ENCODE measurements at regions not wholly inside any gene's neighbourhood (a gene's known extent, or its start where the extent isn't known, plus 50 kb on each side); places are given as distances from the start of the nearest gene placed in this dataset.

DNA sequence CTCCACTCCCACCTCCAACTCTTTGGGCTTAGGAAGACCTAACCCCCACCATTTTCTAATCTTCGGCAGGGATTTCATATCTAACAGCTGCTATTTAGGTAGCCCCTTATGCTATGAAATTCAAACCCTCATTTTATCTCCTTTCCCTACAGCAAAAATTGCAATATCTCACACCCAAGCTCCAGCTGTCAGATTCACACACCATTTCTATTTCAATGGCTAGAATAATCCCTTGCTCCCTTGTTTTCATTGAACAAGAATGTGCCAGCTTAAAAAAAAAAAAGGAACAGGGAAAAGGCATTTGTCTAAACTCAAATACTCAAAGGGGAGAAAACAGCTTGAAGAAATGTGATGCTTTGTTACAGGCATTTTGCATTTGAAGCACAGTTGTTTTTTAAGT is 850.6 kb upstream of the ACVR2A start:
- Histone ChIP-seq H3K9me3 (ENCODE audit: control extremely low read depth in 1 of 5, control insufficient read depth in 4 of 5, insufficient read depth in 2 of 5, low read depth in 1 of 5, low read length in 4 of 5) (no peaks in the 10 kb centered on the region), H3K4me1 (ENCODE audit: control extremely low read depth in 1 of 4, control insufficient read depth in 4 of 4, insufficient read depth in 4 of 4, low read length in 3 of 4) (no peaks in the 10 kb centered on the region), H3K4me3 (ENCODE audit: control insufficient read depth in 1 of 7, extremely low read depth in 1 of 7, insufficient read depth in 4 of 7, low read depth in 2 of 7, low read length in 6 of 7) (no peak overlapping the region), H3K27me3 (replicated peaks in 2 of 5; ENCODE audit: control insufficient read depth in 4 of 5, insufficient read depth in 5 of 5, low read length in 4 of 5) (no peaks in the 10 kb centered on the region), H3K36me3 (ENCODE audit: control insufficient read depth in 4 of 4, insufficient read depth in 4 of 4, low read length in 3 of 4) (no peaks in the 10 kb centered on the region), H3K27ac (ENCODE audit: insufficient read depth in 1 of 2, low read depth in 1 of 2, low read length in 2 of 2, poor library complexity in 1 of 2, severe bottlenecking in 2 of 2) (no peak overlapping the region)
- no peak for DNase-seq
- 100% methylated on average over 1 of the region's 1 CpG for WGBS (ENCODE audit: insufficient coverage)
- CTCF ChIA-PET: no interaction called here
- POLR2A ChIA-PET: no interaction called here

DNA sequence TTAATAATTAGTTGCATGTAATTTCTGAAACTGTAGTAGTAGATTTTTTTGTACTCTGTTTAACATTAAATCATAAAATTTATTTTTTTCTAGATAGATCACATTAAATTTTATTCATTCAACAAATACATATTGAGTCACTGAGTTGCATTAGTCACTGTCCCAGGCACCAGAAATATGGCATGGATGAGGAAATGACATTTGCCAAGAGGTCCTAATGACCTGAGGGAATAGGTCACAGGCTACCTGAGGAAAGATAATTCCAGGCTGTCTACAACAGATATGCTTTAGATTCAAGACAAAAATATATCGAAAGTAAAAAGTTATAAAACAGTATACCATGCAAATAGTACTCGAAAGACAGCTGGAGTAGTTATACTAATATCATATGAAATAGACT is 852.4 kb upstream of the ACVR2A start:
- ChIA-PET POLR2A (no interaction called here), CTCF (no interaction called here)
- H3K4me1 ChIP-seq (ENCODE audit: control extremely low read depth in 1 of 4, control insufficient read depth in 4 of 4, insufficient read depth in 4 of 4, low read length in 3 of 4): peaks cover 0 to 2% (median 0%) of the 10 kb centered on the region in 4 experiments
- no peaks in the 10 kb centered on the region for H3K27me3 ChIP-seq (replicated peaks in 2 of 5; ENCODE audit: control insufficient read depth in 4 of 5, insufficient read depth in 5 of 5, low read length in 4 of 5)
- DNase-seq: no peak
- H3K9me3 ChIP-seq (ENCODE audit: control extremely low read depth in 1 of 5, control insufficient read depth in 4 of 5, insufficient read depth in 2 of 5, low read depth in 1 of 5, low read length in 4 of 5): no peaks in the 10 kb centered on the region
- no peak overlapping the region for H3K4me3 ChIP-seq (ENCODE audit: control insufficient read depth in 1 of 7, extremely low read depth in 1 of 7, insufficient read depth in 4 of 7, low read depth in 2 of 7, low read length in 6 of 7)
- H3K27ac ChIP-seq (ENCODE audit: insufficient read depth in 1 of 2, low read depth in 1 of 2, low read length in 2 of 2, poor library complexity in 1 of 2, severe bottlenecking in 2 of 2): no peak overlapping the region
- no peaks in the 10 kb centered on the region for H3K36me3 ChIP-seq (ENCODE audit: control insufficient read depth in 4 of 4, insufficient read depth in 4 of 4, low read length in 3 of 4)
- no CpG with 5 or more reads among the region's 2 CpGs for WGBS (ENCODE audit: insufficient coverage)

DNA sequence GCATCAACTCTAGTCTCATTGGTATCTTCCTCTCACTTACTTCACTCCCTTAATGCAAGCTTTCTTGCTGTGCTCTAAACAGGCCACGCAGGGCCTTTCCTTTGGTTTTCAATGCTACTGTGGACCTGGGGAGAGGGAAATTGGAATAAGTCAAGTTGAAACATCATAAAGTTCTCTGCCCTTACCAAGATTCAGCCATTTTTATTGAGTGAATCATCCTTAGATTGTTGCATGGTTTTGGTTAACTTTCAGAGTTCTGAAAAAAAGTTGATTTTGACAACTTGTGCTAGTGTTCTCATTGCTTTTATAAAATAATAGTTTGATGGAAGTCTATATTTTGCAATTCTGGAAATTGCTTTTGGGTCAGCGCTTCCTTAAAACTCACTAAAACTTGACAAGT is 852.8 kb upstream of the ACVR2A start:
- ChIA-PET POLR2A (no interaction called here), CTCF (no interaction called here)
- WGBS (ENCODE audit: insufficient coverage): no CpG with 5 or more reads among the region's 2 CpGs

DNA sequence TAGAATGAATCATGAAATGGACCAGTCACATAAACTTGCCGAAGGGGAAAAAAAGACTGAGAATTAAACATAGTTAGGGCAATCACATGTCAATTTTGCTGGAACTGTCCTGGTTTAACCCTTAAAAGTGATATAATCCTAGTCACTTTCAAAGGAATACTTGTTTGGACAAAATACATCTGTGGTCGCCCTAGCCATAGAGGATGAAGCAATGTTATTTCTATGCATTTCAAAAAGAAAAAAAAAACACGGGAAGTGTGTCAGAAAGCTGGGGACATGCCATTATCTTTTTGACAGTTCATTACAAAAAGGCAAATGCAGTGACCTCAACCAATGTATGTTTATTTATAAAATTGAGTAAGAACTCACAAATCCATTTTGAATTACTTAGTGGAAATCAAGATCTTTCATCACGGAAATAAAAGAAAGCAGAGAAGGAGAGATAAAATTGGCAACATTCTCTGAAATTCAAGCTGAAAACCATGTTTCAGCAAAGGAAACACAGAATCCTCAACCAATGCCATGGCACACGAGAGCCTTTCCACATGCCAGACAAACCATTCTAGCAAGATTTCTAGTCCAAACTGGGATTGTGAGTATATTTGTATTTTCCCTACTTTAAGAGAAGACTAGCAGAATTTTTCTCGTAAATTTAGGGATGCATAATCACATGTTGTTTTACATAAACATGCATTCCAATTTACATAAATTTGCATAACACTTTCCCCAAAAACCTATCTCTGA is 854.3 kb upstream of the ACVR2A start:
- no peaks in the 10 kb centered on the region for H3K36me3 ChIP-seq (ENCODE audit: control insufficient read depth in 4 of 4, insufficient read depth in 4 of 4, low read length in 3 of 4)
- CTCF ChIA-PET: no interaction called here
- no peak overlapping the region for H3K4me3 ChIP-seq (ENCODE audit: control insufficient read depth in 1 of 7, extremely low read depth in 1 of 7, insufficient read depth in 4 of 7, low read depth in 2 of 7, low read length in 6 of 7)
- DNase-seq: no peak
- peaks cover 0 to 2% (median 0%) of the 10 kb centered on the region in 4 experiments for H3K4me1 ChIP-seq (ENCODE audit: control extremely low read depth in 1 of 4, control insufficient read depth in 4 of 4, insufficient read depth in 4 of 4, low read length in 3 of 4)
- POLR2A ChIA-PET: no interaction called here
- no peaks in the 10 kb centered on the region for H3K9me3 ChIP-seq (ENCODE audit: control extremely low read depth in 1 of 5, control insufficient read depth in 4 of 5, insufficient read depth in 2 of 5, low read depth in 1 of 5, low read length in 4 of 5)
- WGBS (ENCODE audit: insufficient coverage): 90% methylated on average over 3 of the region's 6 CpGs
- no peak overlapping the region for H3K27ac ChIP-seq (ENCODE audit: insufficient read depth in 1 of 2, low read depth in 1 of 2, low read length in 2 of 2, poor library complexity in 1 of 2, severe bottlenecking in 2 of 2)
- H3K27me3 ChIP-seq (replicated peaks in 2 of 5; ENCODE audit: control insufficient read depth in 4 of 5, insufficient read depth in 5 of 5, low read length in 4 of 5): no peaks in the 10 kb centered on the region

More for the DNA sequence above, 852.8 kb upstream of the ACVR2A start:
- Histone ChIP-seq H3K27me3 (replicated peaks in 2 of 5; ENCODE audit: control insufficient read depth in 4 of 5, insufficient read depth in 5 of 5, low read length in 4 of 5) (no peaks in the 10 kb centered on the region), H3K4me1 (ENCODE audit: control extremely low read depth in 1 of 4, control insufficient read depth in 4 of 4, insufficient read depth in 4 of 4, low read length in 3 of 4) (peaks cover 0 to 2% (median 0%) of the 10 kb centered on the region in 4 experiments), H3K36me3 (ENCODE audit: control insufficient read depth in 4 of 4, insufficient read depth in 4 of 4, low read length in 3 of 4) (no peaks in the 10 kb centered on the region), H3K9me3 (ENCODE audit: control extremely low read depth in 1 of 5, control insufficient read depth in 4 of 5, insufficient read depth in 2 of 5, low read depth in 1 of 5, low read length in 4 of 5) (no peaks in the 10 kb centered on the region), H3K4me3 (ENCODE audit: control insufficient read depth in 1 of 7, extremely low read depth in 1 of 7, insufficient read depth in 4 of 7, low read depth in 2 of 7, low read length in 6 of 7) (no peak overlapping the region), H3K27ac (ENCODE audit: insufficient read depth in 1 of 2, low read depth in 1 of 2, low read length in 2 of 2, poor library complexity in 1 of 2, severe bottlenecking in 2 of 2) (no peak overlapping the region)
- no peak for DNase-seq

- WGBS (ENCODE audit: insufficient coverage): no CpG with 5 or more reads among the region's 1 CpG
Observed at GRCh38 chr2:146989741-146990140, 855.1 kb upstream of the ACVR2A start.

GRCh38 chr2:146987996-146988395 is 856.8 kb upstream of the ACVR2A start:
- H3K4me1 ChIP-seq (ENCODE audit: control extremely low read depth in 1 of 4, control insufficient read depth in 4 of 4, insufficient read depth in 4 of 4, low read length in 3 of 4): peaks cover 0 to 2% (median 0%) of the 10 kb centered on the region in 4 experiments
- H3K9me3 ChIP-seq (ENCODE audit: control extremely low read depth in 1 of 5, control insufficient read depth in 4 of 5, insufficient read depth in 2 of 5, low read depth in 1 of 5, low read length in 4 of 5): no peaks in the 10 kb centered on the region
- H3K27ac ChIP-seq (ENCODE audit: insufficient read depth in 1 of 2, low read depth in 1 of 2, low read length in 2 of 2, poor library complexity in 1 of 2, severe bottlenecking in 2 of 2): no peak overlapping the region
- no peaks in the 10 kb centered on the region for H3K27me3 ChIP-seq (replicated peaks in 2 of 5; ENCODE audit: control insufficient read depth in 4 of 5, insufficient read depth in 5 of 5, low read length in 4 of 5)
- POLR2A ChIA-PET: no interaction called here
- peak in 1 of 3 donors; percentile 1 for DNase-seq
- WGBS (ENCODE audit: insufficient coverage): 57% methylated on average over 2 of the region's 2 CpGs
- no peaks in the 10 kb centered on the region for H3K36me3 ChIP-seq (ENCODE audit: control insufficient read depth in 4 of 4, insufficient read depth in 4 of 4, low read length in 3 of 4)
- no peak overlapping the region for H3K4me3 ChIP-seq (ENCODE audit: control insufficient read depth in 1 of 7, extremely low read depth in 1 of 7, insufficient read depth in 4 of 7, low read depth in 2 of 7, low read length in 6 of 7)
- CTCF ChIA-PET: no interaction called here

More at GRCh38 chr2:146989741-146990140, 855.1 kb upstream of the ACVR2A start:
- Histone ChIP-seq H3K27ac (ENCODE audit: insufficient read depth in 1 of 2, low read depth in 1 of 2, low read length in 2 of 2, poor library complexity in 1 of 2, severe bottlenecking in 2 of 2) (no peak overlapping the region), H3K27me3 (replicated peaks in 2 of 5; ENCODE audit: control insufficient read depth in 4 of 5, insufficient read depth in 5 of 5, low read length in 4 of 5) (no peaks in the 10 kb centered on the region), H3K36me3 (ENCODE audit: control insufficient read depth in 4 of 4, insufficient read depth in 4 of 4, low read length in 3 of 4) (no peaks in the 10 kb centered on the region), H3K9me3 (ENCODE audit: control extremely low read depth in 1 of 5, control insufficient read depth in 4 of 5, insufficient read depth in 2 of 5, low read depth in 1 of 5, low read length in 4 of 5) (no peaks in the 10 kb centered on the region), H3K4me3 (ENCODE audit: control insufficient read depth in 1 of 7, extremely low read depth in 1 of 7, insufficient read depth in 4 of 7, low read depth in 2 of 7, low read length in 6 of 7) (no peak overlapping the region), H3K4me1 (ENCODE audit: control extremely low read depth in 1 of 4, control insufficient read depth in 4 of 4, insufficient read depth in 4 of 4, low read length in 3 of 4) (peaks cover 0 to 2% (median 0%) of the 10 kb centered on the region in 4 experiments)
- ChIA-PET POLR2A (no interaction called here), CTCF (no interaction called here)
- no peak for DNase-seq

- ChIA-PET CTCF (no interaction called here), POLR2A (no interaction called here)
- no peak overlapping the region for H3K27ac ChIP-seq (ENCODE audit: insufficient read depth in 1 of 2, low read depth in 1 of 2, low read length in 2 of 2, poor library complexity in 1 of 2, severe bottlenecking in 2 of 2)
- 45% methylated on average over 4 of the region's 4 CpGs for WGBS (ENCODE audit: insufficient coverage)
- H3K4me1 ChIP-seq (ENCODE audit: control extremely low read depth in 1 of 4, control insufficient read depth in 4 of 4, insufficient read depth in 4 of 4, low read length in 3 of 4): peaks cover 0 to 2% (median 0%) of the 10 kb centered on the region in 4 experiments
- no peaks in the 10 kb centered on the region for H3K36me3 ChIP-seq (ENCODE audit: control insufficient read depth in 4 of 4, insufficient read depth in 4 of 4, low read length in 3 of 4)
- no peak overlapping the region for H3K4me3 ChIP-seq (ENCODE audit: control insufficient read depth in 1 of 7, extremely low read depth in 1 of 7, insufficient read depth in 4 of 7, low read depth in 2 of 7, low read length in 6 of 7)
- H3K9me3 ChIP-seq (ENCODE audit: control extremely low read depth in 1 of 5, control insufficient read depth in 4 of 5, insufficient read depth in 2 of 5, low read depth in 1 of 5, low read length in 4 of 5): no peaks in the 10 kb centered on the region
- no peaks in the 10 kb centered on the region for H3K27me3 ChIP-seq (replicated peaks in 2 of 5; ENCODE audit: control insufficient read depth in 4 of 5, insufficient read depth in 5 of 5, low read length in 4 of 5)
- no peak for DNase-seq
Observed at GRCh38 chr2:146986161-146986560, 858.7 kb upstream of the ACVR2A start.

Data from common myeloid progenitor, CD34-positive (primary cell).